GM12891 (cell line): ENCODE measurements at regions not wholly inside any gene's neighbourhood (a gene's known extent, or its start where the extent isn't known, plus 50 kb on each side); places are given as distances from the start of the nearest gene placed in this dataset.

Source experiments
- POLR2A ChIP-seq: IDR thresholded peaks from 2 replicates; pipeline ENCODE4 v1.6.1; 2011; ENCODE audit warnings: low read depth, low read length, control low read depth
- SPI1 ChIP-seq: IDR thresholded peaks from 2 replicates; pipeline ENCODE4 v1.6.1; 2011; ENCODE audit warnings: low read depth, low read length, control low read depth

DNA sequence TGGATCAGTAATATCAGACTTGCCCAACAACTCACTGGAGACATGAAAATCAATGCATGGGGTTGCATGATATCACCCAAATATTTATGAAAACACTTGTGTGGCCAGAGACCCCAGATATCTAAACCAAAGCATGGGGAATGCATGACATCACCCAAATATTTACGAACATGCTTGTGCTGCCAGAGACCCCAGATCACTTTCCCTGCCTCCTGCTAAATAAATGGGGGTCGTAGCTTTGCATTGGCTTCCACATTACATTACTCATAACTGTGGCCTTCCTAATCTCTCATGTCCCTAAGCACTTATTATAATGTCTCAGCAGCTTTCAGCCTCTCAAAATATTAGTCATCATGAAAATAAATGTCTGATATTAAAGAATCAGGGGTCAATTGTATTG is 838.0 kb upstream of the DEFB115 start:
- TF ChIP-seq SPI1 (no peak), POLR2A (no peak)
